ENCODE measurements at regions not wholly inside any gene's neighbourhood (a gene's known extent, or its start where the extent isn't known, plus 50 kb on each side); places are given as distances from the start of the nearest gene placed in this dataset.
"Not testable (repeated sequence)": the region's sequence is repeated elsewhere in the genome, so short reads cannot be mapped to it uniquely, and the experiment has no call there.

GRCh38 chr12:87509237-87509820, 519.9 kb downstream of the C12orf50 start:
- DNase-seq (ENCODE audit: low read depth, low spot score): no peak
- H3K4me3 ChIP-seq (ENCODE audit: low read length): no peak overlapping the region

- no peak overlapping the region for H3K4me3 ChIP-seq (ENCODE audit: low read length)
- DNase-seq (ENCODE audit: low read depth, low spot score): no peak
Observed at GRCh38 chr12:87491598-87491997, 537.6 kb downstream of the C12orf50 start.

GRCh38 chr12:87491089-87491488, 538.1 kb downstream of the C12orf50 start:
- DNase-seq (ENCODE audit: low read depth, low spot score): no peak
- no peak overlapping the region for H3K4me3 ChIP-seq (ENCODE audit: low read length)

- no peak overlapping the region for H3K4me3 ChIP-seq (ENCODE audit: low read length)
- DNase-seq (ENCODE audit: low read depth, low spot score): no peak
Observed at GRCh38 chr12:87469295-87469694, 559.9 kb downstream of the C12orf50 start.

GRCh38 chr12:87467936-87468335, 561.3 kb downstream of the C12orf50 start:
- no peak overlapping the region for H3K4me3 ChIP-seq (ENCODE audit: low read length)
- no peak for DNase-seq (ENCODE audit: low read depth, low spot score)

GRCh38 chr12:87464565-87464964, 564.6 kb downstream of the C12orf50 start:
- no peak for DNase-seq (ENCODE audit: low read depth, low spot score)
- H3K4me3 ChIP-seq (ENCODE audit: low read length): no peak overlapping the region

- no peak for DNase-seq (ENCODE audit: low read depth, low spot score)
- no peak overlapping the region for H3K4me3 ChIP-seq (ENCODE audit: low read length)
Observed at GRCh38 chr12:87444039-87444438, 585.2 kb downstream of the C12orf50 start.

- DNase-seq (ENCODE audit: low read depth, low spot score): no peak
Observed at GRCh38 chr12:87441511-87441910, 587.7 kb downstream of the C12orf50 start.

GRCh38 chr12:87439990-87440827, 589.0 kb downstream of the C12orf50 start:
- no peak for DNase-seq (ENCODE audit: low read depth, low spot score)
- H3K4me3 ChIP-seq (ENCODE audit: low read length): no peak overlapping the region

More at GRCh38 chr12:87441511-87441910, 587.7 kb downstream of the C12orf50 start:
- H3K4me3 ChIP-seq (ENCODE audit: low read length): no peak overlapping the region

- H3K4me3 ChIP-seq (ENCODE audit: low read length): no peak overlapping the region
- DNase-seq (ENCODE audit: low read depth, low spot score): no peak
Observed at GRCh38 chr12:87430444-87430843, 598.8 kb downstream of the C12orf50 start.

GRCh38 chr12:87428701-87429277, 600.4 kb downstream of the C12orf50 start:
- no peak overlapping the region for H3K4me3 ChIP-seq (ENCODE audit: low read length)
- no peak for DNase-seq (ENCODE audit: low read depth, low spot score)

- no peak for DNase-seq (ENCODE audit: low read depth, low spot score)
- H3K4me3 ChIP-seq (ENCODE audit: low read length): no peak overlapping the region
Observed at GRCh38 chr12:87427770-87428169, 601.4 kb downstream of the C12orf50 start.

- no peak overlapping the region for H3K4me3 ChIP-seq (ENCODE audit: low read length)
- DNase-seq (ENCODE audit: low read depth, low spot score): no peak
Observed at GRCh38 chr12:87425942-87426554, 603.2 kb downstream of the C12orf50 start.

GRCh38 chr12:87421233-87421632, 608.0 kb downstream of the C12orf50 start:
- H3K4me3 ChIP-seq (ENCODE audit: low read length); DNase-seq (ENCODE audit: low read depth, low spot score): not testable (repeated sequence)

GRCh38 chr12:87413784-87414183, 615.4 kb downstream of the C12orf50 start:
- H3K4me3 ChIP-seq (ENCODE audit: low read length): no peak overlapping the region
- no peak for DNase-seq (ENCODE audit: low read depth, low spot score)

GRCh38 chr12:87406926-87407325, 622.3 kb downstream of the C12orf50 start:
- no peak overlapping the region for H3K4me3 ChIP-seq (ENCODE audit: low read length)
- no peak for DNase-seq (ENCODE audit: low read depth, low spot score)

- no peak for DNase-seq (ENCODE audit: low read depth, low spot score)
- H3K4me3 ChIP-seq (ENCODE audit: low read length): no peak overlapping the region
Observed at GRCh38 chr12:87405918-87406317, 623.3 kb downstream of the C12orf50 start.

- not testable (repeated sequence) for DNase-seq (ENCODE audit: low read depth, low spot score); H3K4me3 ChIP-seq (ENCODE audit: low read length)
Observed at GRCh38 chr12:87394168-87394567, 635.0 kb downstream of the C12orf50 start.

GRCh38 chr12:87388376-87388775, 640.8 kb downstream of the C12orf50 start:
- no peak overlapping the region for H3K4me3 ChIP-seq (ENCODE audit: low read length)
- no peak for DNase-seq (ENCODE audit: low read depth, low spot score)

- H3K4me3 ChIP-seq (ENCODE audit: low read length): no peak overlapping the region
- no peak for DNase-seq (ENCODE audit: low read depth, low spot score)
Observed at GRCh38 chr12:87385322-87385721, 643.9 kb downstream of the C12orf50 start.

All from Jurkat, Clone E6-1 (cell line).